NCI-H1694 treated with DMSO at 0.1 percent for 48 hours (cell line): ENCODE measurements at regions not wholly inside any gene's neighbourhood (a gene's known extent, or its start where the extent isn't known, plus 50 kb on each side); places are given as distances from the start of the nearest gene placed in this dataset.
"Not testable (repeated sequence)": the region's sequence is repeated elsewhere in the genome, so short reads cannot be mapped to it uniquely, and the experiment has no call there.

ENCODE experiments used
- DNase-seq: peaks from one replicate; lab custom pipeline; 2025; lab: John Stamatoyannopoulos, UW

GRCh38 chr7:101708223-101708622 lies 79.1 kb upstream of the MYL10 start:
- no peak for DNase-seq

DNA sequence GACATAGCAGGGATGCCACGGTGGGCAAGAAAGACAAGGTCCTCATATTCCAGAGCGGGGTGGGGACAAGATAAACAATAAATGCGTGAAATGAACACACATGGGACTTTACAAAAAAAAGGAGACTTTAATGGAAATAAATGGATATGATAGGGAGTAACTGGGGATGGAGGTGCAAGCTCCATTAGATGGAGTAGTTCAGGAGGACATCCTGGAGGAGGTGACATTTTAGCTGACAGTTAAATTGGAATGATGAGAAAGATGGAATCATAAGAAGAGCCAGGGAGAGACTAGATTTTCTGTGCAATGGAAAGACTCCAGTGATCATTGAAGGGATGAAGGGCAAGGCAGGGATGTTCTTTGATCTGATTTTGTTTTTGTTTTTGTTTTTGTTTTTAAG lies 83.6 kb upstream of the MYL10 start:
- no peak for DNase-seq

DNA sequence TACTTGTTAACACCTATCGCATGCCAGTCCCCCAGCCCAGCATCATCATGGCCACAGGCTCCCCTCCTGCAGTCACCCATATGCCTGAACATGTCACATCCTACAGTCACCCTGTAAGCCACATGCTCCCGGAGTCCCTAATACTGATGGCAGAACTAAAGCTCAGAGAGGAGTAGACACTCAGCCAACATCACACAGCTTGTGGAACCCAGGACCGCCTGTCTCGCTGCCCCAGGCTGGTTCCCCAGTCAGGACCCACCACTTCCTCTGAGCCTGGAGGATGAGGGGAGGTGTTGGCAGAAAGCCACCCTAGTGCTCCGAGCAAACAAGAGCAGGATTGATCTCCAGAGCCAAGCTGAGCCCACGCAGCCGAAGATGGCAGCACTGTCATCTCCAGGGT lies 85.0 kb upstream of the MYL10 start:
- DNase-seq: no peak

DNA sequence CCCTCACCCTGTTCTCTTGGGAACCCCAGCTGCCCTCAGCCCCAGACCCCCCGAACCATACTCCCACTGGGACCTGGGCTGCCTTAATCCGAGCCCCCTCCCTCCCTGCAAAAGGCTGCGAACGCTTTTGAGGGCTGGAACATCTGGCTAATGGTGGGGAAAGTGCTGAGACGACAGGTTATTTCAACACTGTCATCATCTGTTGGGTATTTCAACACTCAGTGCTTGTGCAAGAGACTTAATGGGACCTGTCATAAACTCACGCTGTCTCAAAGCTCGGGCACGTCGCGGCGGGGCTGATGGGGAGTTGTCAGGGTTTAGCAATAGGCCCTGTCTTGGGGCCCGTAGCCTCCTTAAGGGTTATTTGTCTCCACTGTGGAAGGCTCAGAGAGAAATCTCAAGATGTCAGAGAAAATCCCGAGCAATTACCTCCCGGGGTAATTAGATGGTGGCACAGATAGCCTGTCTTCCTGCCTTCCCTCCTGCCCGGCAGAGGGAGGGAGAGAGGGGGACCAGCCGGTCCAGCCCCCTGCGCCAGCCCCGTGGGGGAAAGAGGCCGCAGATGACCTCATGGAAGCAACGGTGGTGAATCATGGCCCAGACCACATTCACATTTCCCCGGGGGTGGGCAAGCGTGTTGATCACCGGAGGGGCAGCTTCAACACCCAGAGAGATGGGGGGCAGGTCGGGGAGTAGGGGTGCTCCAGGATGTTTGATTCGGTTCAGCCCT lies 88.7 kb upstream of the MYL10 start:
- peak; percentile 18 for DNase-seq

DNA sequence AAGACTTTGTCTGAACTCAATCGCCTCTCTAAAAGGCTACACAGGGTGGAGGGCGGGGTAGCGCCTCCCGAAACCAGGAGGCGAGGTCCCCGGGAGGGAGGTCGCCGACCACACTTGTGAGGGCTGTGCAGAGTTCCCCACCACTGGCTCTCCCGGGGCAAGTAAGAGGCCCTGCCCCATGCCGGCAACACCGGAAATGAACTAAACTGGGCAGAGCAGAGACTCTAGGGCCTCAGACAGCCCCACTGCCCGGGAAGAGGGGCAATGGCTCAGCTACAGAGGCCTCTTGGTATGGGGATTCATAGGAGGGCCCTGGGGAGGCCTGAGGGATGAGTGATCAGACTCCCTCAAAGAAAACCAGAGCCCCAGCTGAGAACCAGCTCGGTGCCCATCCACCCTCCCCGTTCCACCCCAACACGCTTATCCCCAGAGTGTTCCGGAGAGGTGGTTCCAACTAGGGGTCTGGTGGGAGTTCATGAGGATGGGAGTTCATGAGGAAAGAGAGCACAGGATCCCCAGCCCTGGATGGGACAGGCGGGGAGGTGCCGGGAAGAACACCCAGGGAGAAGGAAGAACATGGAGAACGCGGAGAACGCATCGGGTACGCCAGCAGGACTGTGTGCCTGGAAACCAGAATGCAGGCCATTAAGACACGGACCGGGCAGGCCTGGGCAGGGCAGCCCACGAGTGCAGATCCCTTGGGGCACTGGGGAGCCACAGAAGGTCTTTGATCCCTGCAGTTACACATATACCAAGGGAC lies 89.4 kb upstream of the MYL10 start:
- DNase-seq: no peak

DNA sequence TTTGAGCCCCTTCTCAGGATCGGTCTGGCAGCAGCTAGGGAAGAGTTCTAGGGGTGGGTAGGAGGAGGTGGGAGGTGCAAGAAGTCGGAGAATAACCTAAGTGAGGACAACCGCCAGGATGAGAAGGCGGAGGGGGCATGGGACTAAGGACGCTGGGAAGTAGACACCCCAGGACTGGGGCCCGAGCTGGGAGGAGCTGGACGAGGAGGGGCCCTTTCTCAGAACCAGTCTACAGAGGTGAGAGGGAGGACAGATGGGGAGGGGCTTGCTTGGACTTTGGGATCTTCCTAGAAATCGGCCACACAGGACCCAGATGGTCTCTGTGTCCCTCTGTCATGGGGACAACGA lies 90.0 kb upstream of the MYL10 start:
- DNase-seq: no peak

- no peak for DNase-seq
Measured at GRCh38 chr7:101720324-101720723, 91.2 kb upstream of the MYL10 start.

DNA sequence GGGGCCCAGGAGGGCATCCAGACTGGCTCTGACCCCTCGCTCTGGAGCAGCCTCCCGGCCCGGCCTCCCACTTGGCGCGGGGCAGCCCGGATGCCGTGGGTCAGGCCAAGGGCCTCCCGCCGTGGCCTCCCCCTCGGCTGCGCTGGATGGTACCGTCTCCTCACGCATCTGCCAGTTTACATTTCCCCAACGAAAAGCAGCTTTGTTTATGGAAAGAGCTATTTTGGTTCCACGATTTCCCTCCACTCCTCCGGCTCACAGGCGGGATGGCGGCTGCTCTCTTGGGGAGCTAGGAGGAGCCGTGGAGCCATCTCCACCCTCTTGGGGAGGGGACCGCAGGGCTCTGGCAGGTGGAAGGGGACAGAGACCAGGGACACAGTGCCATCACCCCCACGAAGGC lies 93.2 kb upstream of the MYL10 start:
- DNase-seq: no peak

GRCh38 chr7:101723835-101724234 lies 93.6 kb upstream of the CUX1 start:
- DNase-seq: no peak

DNA sequence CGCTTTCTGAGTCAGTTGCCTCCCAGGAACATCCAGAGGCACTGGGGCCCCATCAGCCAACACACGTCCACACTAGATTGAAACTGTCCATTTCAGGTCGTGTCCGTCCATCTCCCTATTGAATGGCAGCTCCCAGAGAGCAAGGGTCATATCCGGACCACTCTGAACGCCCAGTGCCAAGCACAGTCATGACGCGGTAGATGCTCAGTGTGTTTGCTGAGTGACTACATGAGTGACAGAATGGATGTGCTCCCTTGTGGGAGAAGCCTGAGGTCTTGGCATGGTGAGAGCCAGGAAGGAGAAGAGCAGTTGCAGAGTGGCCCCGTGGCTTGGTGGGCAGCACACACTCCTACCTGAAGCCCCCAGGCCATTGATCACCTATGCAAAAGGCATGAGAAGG lies 92.5 kb upstream of the CUX1 start:
- no peak for DNase-seq

- DNase-seq: no peak
Measured at GRCh38 chr7:101725921-101726320, 91.5 kb upstream of the CUX1 start.

DNA sequence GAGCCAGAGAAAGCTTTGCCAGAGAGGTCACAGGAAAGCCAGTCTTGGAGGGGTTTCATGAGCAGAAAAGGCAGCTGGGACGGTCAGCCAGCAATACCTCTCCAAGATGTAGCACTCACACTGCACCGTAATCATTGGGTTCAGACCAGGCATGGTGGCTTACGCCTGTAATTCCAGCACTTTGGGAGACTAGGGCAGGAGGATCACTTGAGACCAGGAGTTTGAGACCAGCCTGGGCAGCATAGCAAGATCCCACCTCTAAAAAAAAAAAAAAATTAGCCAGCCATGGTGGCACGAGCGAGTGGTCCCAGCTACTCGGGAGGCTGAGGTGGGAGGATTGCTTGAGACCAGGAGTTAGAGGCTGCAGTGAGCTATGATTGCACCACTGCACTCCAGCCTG lies 90.2 kb upstream of the CUX1 start:
- DNase-seq: no peak

- DNase-seq: no peak
Measured at GRCh38 chr7:101728128-101728527, 89.3 kb upstream of the CUX1 start.

DNA sequence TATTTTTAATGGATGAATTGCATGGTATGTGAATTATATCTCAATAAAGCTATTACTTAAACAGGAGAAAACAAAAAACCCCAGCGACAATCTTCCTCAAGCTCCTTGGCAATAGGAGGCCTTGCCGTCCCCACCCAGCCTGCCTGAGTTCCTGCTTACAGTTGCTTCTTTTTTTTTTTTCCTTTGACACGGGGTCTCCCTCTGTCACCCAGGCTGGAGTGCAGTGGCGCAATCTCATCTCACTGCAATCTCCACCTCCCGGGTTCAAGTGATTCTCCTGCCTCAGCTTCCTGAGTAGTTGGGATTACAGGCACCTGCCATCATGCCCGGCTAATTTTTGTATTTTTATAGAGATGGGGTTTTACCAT lies 88.6 kb upstream of the CUX1 start:
- DNase-seq: not testable (repeated sequence)

- no peak for DNase-seq
Measured at GRCh38 chr7:101729241-101729883, 88.1 kb upstream of the CUX1 start.

- no peak for DNase-seq
Measured at GRCh38 chr7:101731502-101732084, 85.8 kb upstream of the CUX1 start.

DNA sequence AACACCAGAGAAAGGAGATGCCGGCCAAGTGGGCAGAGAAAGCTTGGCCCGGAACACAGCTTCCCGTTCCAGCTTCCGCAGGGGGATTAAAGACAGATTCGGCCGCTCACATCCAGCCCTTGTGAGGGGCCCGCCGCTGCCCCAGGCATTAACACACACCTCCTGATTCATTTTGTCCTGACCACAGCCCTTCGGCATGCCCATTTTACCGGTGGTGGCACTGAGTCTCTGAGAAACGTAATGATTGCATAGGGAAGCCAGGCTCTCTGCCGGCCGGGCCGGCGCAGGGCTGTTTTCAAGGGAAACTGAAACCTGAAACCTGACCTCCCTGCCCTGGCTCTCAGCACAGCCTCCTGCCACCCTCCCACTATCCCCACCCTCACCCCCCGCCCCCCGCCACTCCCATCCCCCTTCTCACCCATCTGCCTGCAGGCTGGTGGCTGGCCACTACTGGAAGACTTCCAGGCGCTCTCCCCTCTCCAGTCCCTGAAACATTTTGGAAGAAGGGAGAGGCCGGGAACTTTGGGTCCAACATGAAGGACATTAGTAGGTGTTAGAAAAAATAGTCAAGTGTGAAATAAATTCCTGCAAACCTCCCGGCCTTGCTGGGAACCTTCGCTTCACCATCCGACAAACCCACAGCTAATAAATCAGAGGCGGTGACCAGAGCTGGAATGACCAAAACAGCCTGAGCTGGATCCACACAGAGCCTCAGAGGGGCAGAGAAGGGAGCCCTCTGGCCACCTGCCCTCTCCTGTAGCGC lies 83.5 kb upstream of the CUX1 start:
- no peak for DNase-seq

GRCh38 chr7:101736084-101736483 lies 81.3 kb upstream of the CUX1 start:
- DNase-seq: no peak

GRCh38 chr7:101739775-101740398 lies 77.5 kb upstream of the CUX1 start:
- DNase-seq: no peak

GRCh38 chr7:101740981-101741725 lies 76.3 kb upstream of the CUX1 start:
- no peak for DNase-seq
